A673 (cell line): ENCODE measurements at regions not wholly inside any gene's neighbourhood (a gene's known extent, or its start where the extent isn't known, plus 50 kb on each side); places are given as distances from the start of the nearest gene placed in this dataset.

Experiments
- CTCF ChIP-seq: fragments of 300-800, 200-600 bp; sonication (generic); conservative IDR thresholded peaks from 2 replicates; pipeline ENCODE4 v1.5.1; 2017; ENCODE audit warnings: low read depth, mild to moderate bottlenecking, antibody characterized with exemption, low read length, moderate library complexity, mixed read lengths
- EZH2 ChIP-seq: fragments of 200-600 bp; sonication (generic); IDR thresholded peaks from 2 replicates; pipeline ENCODE4 v1.6.1; 2017; ENCODE audit warnings: borderline replicate concordance, low read depth, mild to moderate bottlenecking, mixed read lengths, antibody characterized with exemption, low read length; ENCODE audit not compliant: poor library complexity, severe bottlenecking

- TF ChIP-seq EZH2 (no peak), CTCF (no peak)
Measured at GRCh38 chr14:71383510-71383909, 476.3 kb downstream of the PCNX1 start.
